HCT116 (cell line): ENCODE measurements at regions not wholly inside any gene's neighbourhood (a gene's known extent, or its start where the extent isn't known, plus 50 kb on each side); places are given as distances from the start of the nearest gene placed in this dataset.

Experiments
- ATAC-seq: fragments of 200-7000 bp; cut with Tn5 transposase; 2 replicates; pipeline ENCODE4 v1.9.1; 2020; ENCODE audit warnings: mild to moderate bottlenecking, moderate library complexity
- BruUV-seq: library from RNA; stranded (reverse); fragments of 400-500 nt; replicated peaks from 2 replicates; lab custom pipeline; 2021; lab: Mats Ljungman, UMichigan
- CTCF ChIA-PET: fragments of 300-600 bp; sonication (Branson Sonifier 250); formaldehyde crosslinking; loops from one replicate; lab custom pipeline; 2021; ENCODE audit warnings: antibody characterized with exemption; lab: Charles Lee
- POLR2A ChIA-PET: fragments of 300-600, 350-600 bp; sonication (Branson Sonifier 250); formaldehyde crosslinking; loops from one replicate; lab custom pipeline; 2021; ENCODE audit warnings: antibody characterized with exemption; lab: Charles Lee
- RAD21 ChIA-PET, 2 experiments: fragments of 300-600 bp; sonication (Branson Sonifier 250); formaldehyde crosslinking; loops; one replicate each; lab custom pipeline; 2023; ENCODE audit warnings: low total read pairs in 2 of 2; ENCODE audit not compliant: uncharacterized antibody in 2 of 2, unreplicated experiment in 2 of 2, low non-redundant PET in 1 of 2; lab: Charles Lee
- DNase-seq: peaks from one replicate; pipeline ENCODE4 v3.0.0-alpha.2; 2010; ENCODE audit warnings: low read depth, low spot score
- H2AFZ ChIP-seq: fragments of 200-600 bp; shearing (Covaris generic), sonication (generic); 2 replicates; pipeline ENCODE4 v1.6.1; 2017; ENCODE audit warnings: low read depth, mixed run types, mixed read lengths, antibody characterized with exemption, low read length; ENCODE audit not compliant: poor library complexity, severe bottlenecking
- H3K27ac ChIP-seq: 2 replicates; pipeline ENCODE4 v1.5.1; 2012; ENCODE audit warnings: low read depth, low read length
- H3K27me3 ChIP-seq: fragments of 200-600 bp; sonication (generic); 2 replicates; pipeline ENCODE4 v1.6.1; 2016; ENCODE audit warnings: mixed run types, low read length, mixed read lengths; ENCODE audit not compliant: insufficient read depth
- H3K36me3 ChIP-seq, 2 experiments: fragments of 200-500 bp in 1 of 2; fragments of 200-600 bp in 1 of 2; sonication (Bioruptor generic) in 1 of 2; sonication (generic) in 1 of 2; 2 replicates each; pipeline versions ENCODE4 v1.5.1 to v1.6.1; 2014 to 2016; ENCODE audit warnings: low read length in 2 of 2, inconsistent platforms in 1 of 2, mixed read lengths in 1 of 2, mixed run types in 1 of 2; ENCODE audit not compliant: insufficient read depth in 2 of 2, control insufficient read depth in 1 of 2
- H3K4me1 ChIP-seq, 2 experiments: fragments of 200-600 bp in 1 of 2; sonication (generic) in 1 of 2; 2 replicates each; pipeline versions ENCODE4 v1.5.1 to v1.6.1; 2012 to 2017; ENCODE audit warnings: low read length in 2 of 2, inconsistent platforms in 1 of 2, mild to moderate bottlenecking in 1 of 2, mixed read lengths in 1 of 2, mixed run types in 1 of 2, moderate library complexity in 1 of 2; ENCODE audit not compliant: insufficient read depth in 2 of 2, control insufficient read depth in 1 of 2
- H3K4me2 ChIP-seq: fragments of 200-600 bp; sonication (generic); 2 replicates; pipeline ENCODE4 v1.6.1; 2017; ENCODE audit warnings: mixed run types, low read length, mixed read lengths
- H3K4me3 ChIP-seq, 2 experiments: fragments of 200-600 bp in 1 of 2; sonication (generic) in 1 of 2; replicated peaks in 1 of 2; 2 replicates each; pipeline ENCODE4 v1.5.1; 2011 to 2016; ENCODE audit warnings: low read length in 2 of 2, control low read depth in 1 of 2, low read depth in 1 of 2, mild to moderate bottlenecking in 1 of 2, mixed read lengths in 1 of 2, mixed run types in 1 of 2
- H3K79me2 ChIP-seq: fragments of 200-600 bp; sonication (generic); 2 replicates; pipeline ENCODE4 v1.6.1; 2017; ENCODE audit warnings: mild to moderate bottlenecking, mixed run types, low read length, moderate library complexity, mixed read lengths; ENCODE audit not compliant: insufficient read depth
- H3K9ac ChIP-seq: fragments of 200-600 bp; sonication (generic); 2 replicates; pipeline ENCODE4 v1.6.1; 2016; ENCODE audit warnings: low read length, mixed read lengths
- H3K9me2 ChIP-seq: fragments of 200-600 bp; sonication (generic), shearing (Covaris generic); 2 replicates; pipeline ENCODE4 v1.6.1; 2017; ENCODE audit warnings: mixed run types, mild to moderate bottlenecking, moderate library complexity; ENCODE audit not compliant: insufficient read depth
- H3K9me3 ChIP-seq, 2 experiments: fragments of 200-500 bp in 1 of 2; fragments of 200-600 bp in 1 of 2; sonication (Bioruptor generic) in 1 of 2; sonication (generic) in 1 of 2; 2 replicates each; pipeline ENCODE4 v1.6.1; 2014 to 2017; ENCODE audit warnings: low read length in 2 of 2, mixed read lengths in 2 of 2, inconsistent platforms in 1 of 2, low read depth in 1 of 2, mild to moderate bottlenecking in 1 of 2, mixed run types in 1 of 2, moderate library complexity in 1 of 2; ENCODE audit not compliant: control insufficient read depth in 1 of 2, insufficient read depth in 1 of 2
- H4K20me1 ChIP-seq: fragments of 200-600 bp; sonication (generic), shearing (Covaris generic); 2 replicates; pipeline ENCODE4 v1.6.1; 2017; ENCODE audit warnings: mixed run types, mild to moderate bottlenecking, moderate library complexity; ENCODE audit not compliant: insufficient read depth
- ATF3 ChIP-seq: IDR thresholded peaks from 2 replicates; pipeline ENCODE4 v1.6.1; 2012
- CEBPB ChIP-seq: IDR thresholded peaks from 2 replicates; pipeline ENCODE4 v1.6.1; 2012; ENCODE audit warnings: low read depth
- EGR1 ChIP-seq: IDR thresholded peaks from 2 replicates; pipeline ENCODE4 v1.6.1; 2012; ENCODE audit warnings: low read depth
- ELF1 ChIP-seq: IDR thresholded peaks from 2 replicates; pipeline ENCODE4 v1.6.1; 2012; ENCODE audit warnings: low read depth, borderline replicate concordance
- JUND ChIP-seq: IDR thresholded peaks from 2 replicates; pipeline ENCODE4 v1.6.1; 2012
- POLR2A ChIP-seq: IDR thresholded peaks from 2 replicates; pipeline ENCODE4 v1.7.0; 2011; ENCODE audit warnings: borderline replicate concordance; ENCODE audit not compliant: insufficient read depth, insufficient read length; ENCODE audit errors: extremely low read depth
- RAD21 ChIP-seq: IDR thresholded peaks from 2 replicates; pipeline ENCODE4 v1.6.1; 2012; ENCODE audit warnings: low read depth, mild to moderate bottlenecking
- REST ChIP-seq: IDR thresholded peaks from 2 replicates; pipeline ENCODE4 v1.6.1; 2012; ENCODE audit warnings: low read depth
- SP1 ChIP-seq: IDR thresholded peaks from 2 replicates; pipeline ENCODE4 v1.6.1; 2012; ENCODE audit warnings: low read depth
- SRF ChIP-seq: IDR thresholded peaks from 2 replicates; pipeline ENCODE4 v1.6.1; 2012; ENCODE audit warnings: low read depth
- YY1 ChIP-seq: IDR thresholded peaks from 2 replicates; pipeline ENCODE4 v1.6.1; 2011; ENCODE audit warnings: low read length, low read depth, moderate library complexity, mild to moderate bottlenecking; ENCODE audit not compliant: insufficient replicate concordance; ENCODE audit errors: extremely low read depth
- ZFX ChIP-seq: fragments of 450-650 bp; IDR thresholded peaks from 2 replicates; pipeline ENCODE4 v1.6.1; 2017
- ZNF274 ChIP-seq: fragments of 200-500 bp; sonication (Bioruptor generic); IDR thresholded peaks from 2 replicates; pipeline ENCODE4 v1.6.1; 2014; ENCODE audit warnings: mild to moderate bottlenecking, low read depth, low read length, inconsistent platforms
- intact Hi-C: fragments of 100-400 bp; cut with micrococcal nuclease; formaldehyde crosslinking; loops from 2 replicates; pipeline ENCODE4 v1.10.0; 2022

- ChIA-PET RAD21 (no interaction called here), CTCF (interaction anchor here (1.2 kb wide), 1 partner anchor 38 kb away, joined by 5 read pairs; no protein-coding TSS in a partner anchor), POLR2A (no interaction called here)
- Histone ChIP-seq H2AFZ (no peak overlapping the region), H3K9me3 (no peaks in the 10 kb centered on the region), H3K27ac (no peak overlapping the region), H3K4me2 (no peak overlapping the region), H3K36me3 (no peaks in the 10 kb centered on the region), H3K9me2 (no peaks in the 10 kb centered on the region), H3K4me3 (no peak overlapping the region), H4K20me1 (no peaks in the 10 kb centered on the region), H3K4me1 (0 out of 4 replicates have a peak, but pooled peaks cover 0 to 3% of the 10 kb centered on the region in 2 experiments), H3K27me3 (peaks cover 4% of the 10 kb centered on the region; the same call in 1 of the 2 replicates), H3K9ac (no peak overlapping the region), H3K79me2 (no peaks in the 10 kb centered on the region)
- intact Hi-C loops = no loop called here
- TF ChIP-seq CEBPB (no peak), POLR2A (no peak), SRF (no peak), ZNF274 (no peak), YY1 (no peak), RAD21 (no peak), EGR1 (no peak), JUND (no peak), REST (no peak), SP1 (no peak), ZFX (no peak), ATF3 (no peak), ELF1 (no peak)
- no TSS peak for BruUV-seq
- ATAC-seq (no peak), DNase-seq (no peak)
Observed at GRCh38 chr17:77580531-77581270, 377.8 kb upstream of the TNRC6C start.
